H1 (cell line): ENCODE measurements at regions not wholly inside any gene's neighbourhood (a gene's known extent, or its start where the extent isn't known, plus 50 kb on each side); places are given as distances from the start of the nearest gene placed in this dataset.

Experiments
- CHD7 ChIP-seq: fragments of 300-600 bp; sonication (generic); IDR thresholded peaks from 2 replicates; pipeline ENCODE4 v1.7.1; 2012; ENCODE audit warnings: low read length, moderate library complexity, mild to moderate bottlenecking, inconsistent platforms; ENCODE audit not compliant: insufficient replicate concordance
- JUND ChIP-seq: IDR thresholded peaks from 2 replicates; pipeline ENCODE4 v1.6.1; 2011; ENCODE audit warnings: mild to moderate bottlenecking, improper control_type of control experiment, low read length

- TF ChIP-seq CHD7 = no peak
- TF ChIP-seq JUND = no peak
These were observed 128.1 kb downstream of the TTC6 start (continued) for GRCh38 chr14:37723515-37723914.
